ENCODE measurements at regions not wholly inside any gene's neighbourhood (a gene's known extent, or its start where the extent isn't known, plus 50 kb on each side); places are given as distances from the start of the nearest gene placed in this dataset.

GRCh38 chr16:52076332-52076731, 470.6 kb downstream of the TOX3 start:
- CTCF ChIA-PET = no interaction called here
- Histone ChIP-seq H3K27me3 (replicated peaks in 1 of 2; ENCODE audit: control insufficient read depth in 2 of 2, extremely low read depth in 1 of 2, insufficient read depth in 2 of 2, low read length in 1 of 2) (no peaks in the 10 kb centered on the region), H3K4me3 (ENCODE audit: control insufficient read depth in 1 of 2, extremely low read depth in 1 of 2, low read length in 1 of 2) (no peak overlapping the region), H3K4me1 (ENCODE audit: control insufficient read depth in 1 of 2, extremely low read depth in 1 of 2, insufficient read depth in 2 of 2, low read length in 2 of 2) (no peaks in the 10 kb centered on the region), H3K27ac (ENCODE audit: low read length) (no peak overlapping the region), H3K36me3 (ENCODE audit: control insufficient read depth in 2 of 2, extremely low read depth in 1 of 2, insufficient read depth in 1 of 2, low read length in 1 of 2) (no peaks in the 10 kb centered on the region), H3K9me3 (no peaks in the 10 kb centered on the region)
- no peaks in the 10 kb centered on the region for H3K4me1 Mint-ChIP-seq
- WGBS (ENCODE audit: insufficient coverage) = 83% methylated on average over 1 of the region's 6 CpGs
- ATAC-seq (replicated peaks in 1 of 4) (no peak), DNase-seq (no peak)
- no peak overlapping the region for H3K4me3 Mint-ChIP-seq
- peaks cover 2 to 14% (median 5%) of the 10 kb centered on the region in 3 donors for H3K9me3 Mint-ChIP-seq
- no peaks in the 10 kb centered on the region for H3K27me3 Mint-ChIP-seq
- H3K27ac Mint-ChIP-seq = no peak overlapping the region
- POLR2A ChIA-PET = interaction anchor here in 1 of 2 donors (0.6 kb wide), 1 partner anchor 43 kb away, joined by 4 read pairs; no protein-coding TSS in a partner anchor
- no peaks in the 10 kb centered on the region for H3K36me3 Mint-ChIP-seq

- CTCF ChIA-PET = no interaction called here
- Histone ChIP-seq H3K27ac (ENCODE audit: low read length) (no peak overlapping the region), H3K4me3 (ENCODE audit: control insufficient read depth in 1 of 2, extremely low read depth in 1 of 2, low read length in 1 of 2) (no peak overlapping the region), H3K27me3 (replicated peaks in 1 of 2; ENCODE audit: control insufficient read depth in 2 of 2, extremely low read depth in 1 of 2, insufficient read depth in 2 of 2, low read length in 1 of 2) (no peaks in the 10 kb centered on the region), H3K9me3 (no peaks in the 10 kb centered on the region), H3K36me3 (ENCODE audit: control insufficient read depth in 2 of 2, extremely low read depth in 1 of 2, insufficient read depth in 1 of 2, low read length in 1 of 2) (no peaks in the 10 kb centered on the region), H3K4me1 (ENCODE audit: control insufficient read depth in 1 of 2, extremely low read depth in 1 of 2, insufficient read depth in 2 of 2, low read length in 2 of 2) (no peaks in the 10 kb centered on the region)
- Mint-ChIP-seq H3K9me3 (peaks cover 2 to 14% (median 5%) of the 10 kb centered on the region in 3 donors), H3K4me1 (no peaks in the 10 kb centered on the region), H3K27ac (no peak overlapping the region), H3K36me3 (no peaks in the 10 kb centered on the region), H3K27me3 (no peaks in the 10 kb centered on the region), H3K4me3 (no peak overlapping the region)
- ATAC-seq (replicated peaks in 1 of 4) (no peak), DNase-seq (no peak)
- WGBS (ENCODE audit: insufficient coverage) = no CpG with 5 or more reads among the region's 3 CpGs
- POLR2A ChIA-PET = no interaction called here
Observed at GRCh38 chr16:52074133-52074532, 472.8 kb downstream of the TOX3 start.

- ChIA-PET CTCF (no interaction called here), POLR2A (no interaction called here)
- Mint-ChIP-seq H3K27me3 (no peaks in the 10 kb centered on the region), H3K4me1 (no peaks in the 10 kb centered on the region), H3K36me3 (no peaks in the 10 kb centered on the region), H3K9me3 (peaks cover 0 to 8% (median 3%) of the 10 kb centered on the region in 3 donors), H3K4me3 (no peak overlapping the region), H3K27ac (no peak overlapping the region)
- H3K4me1 ChIP-seq (ENCODE audit: control insufficient read depth in 1 of 2, extremely low read depth in 1 of 2, insufficient read depth in 2 of 2, low read length in 2 of 2) = no peaks in the 10 kb centered on the region
- H3K27me3 ChIP-seq (replicated peaks in 1 of 2; ENCODE audit: control insufficient read depth in 2 of 2, extremely low read depth in 1 of 2, insufficient read depth in 2 of 2, low read length in 1 of 2) = no peaks in the 10 kb centered on the region
- no peaks in the 10 kb centered on the region for H3K36me3 ChIP-seq (ENCODE audit: control insufficient read depth in 2 of 2, extremely low read depth in 1 of 2, insufficient read depth in 1 of 2, low read length in 1 of 2)
- ATAC-seq (replicated peaks in 1 of 4) (no peak), DNase-seq (no peak)
- no peaks in the 10 kb centered on the region for H3K9me3 ChIP-seq
- H3K4me3 ChIP-seq (ENCODE audit: control insufficient read depth in 1 of 2, extremely low read depth in 1 of 2, low read length in 1 of 2) = no peak overlapping the region
- no peak overlapping the region for H3K27ac ChIP-seq (ENCODE audit: low read length)
- WGBS (ENCODE audit: insufficient coverage) = no CpG with 5 or more reads among the region's 3 CpGs
Observed at GRCh38 chr16:52073024-52073423, 473.9 kb downstream of the TOX3 start.

- Mint-ChIP-seq H3K4me3 (no peak overlapping the region), H3K36me3 (no peaks in the 10 kb centered on the region), H3K27ac (no peak overlapping the region), H3K4me1 (no peaks in the 10 kb centered on the region), H3K9me3 (peaks cover 0 to 8% (median 7%) of the 10 kb centered on the region in 3 donors), H3K27me3 (no peaks in the 10 kb centered on the region)
- DNase-seq (no peak), ATAC-seq (replicated peaks in 1 of 4) (no peak)
- Histone ChIP-seq H3K9me3 (no peaks in the 10 kb centered on the region), H3K27me3 (replicated peaks in 1 of 2; ENCODE audit: control insufficient read depth in 2 of 2, extremely low read depth in 1 of 2, insufficient read depth in 2 of 2, low read length in 1 of 2) (no peaks in the 10 kb centered on the region), H3K27ac (ENCODE audit: low read length) (no peak overlapping the region), H3K36me3 (ENCODE audit: control insufficient read depth in 2 of 2, extremely low read depth in 1 of 2, insufficient read depth in 1 of 2, low read length in 1 of 2) (no peaks in the 10 kb centered on the region), H3K4me1 (ENCODE audit: control insufficient read depth in 1 of 2, extremely low read depth in 1 of 2, insufficient read depth in 2 of 2, low read length in 2 of 2) (no peaks in the 10 kb centered on the region), H3K4me3 (ENCODE audit: control insufficient read depth in 1 of 2, extremely low read depth in 1 of 2, low read length in 1 of 2) (no peak overlapping the region)
- POLR2A ChIA-PET = no interaction called here
- WGBS (ENCODE audit: insufficient coverage) = 60% methylated on average over 1 of the region's 4 CpGs
- CTCF ChIA-PET = no interaction called here
Observed at GRCh38 chr16:52071101-52071500, 475.8 kb downstream of the TOX3 start.

- Mint-ChIP-seq H3K4me1 (no peaks in the 10 kb centered on the region), H3K27ac (no peak overlapping the region), H3K9me3 (peaks cover 4 to 11% (median 4%) of the 10 kb centered on the region in 3 donors), H3K36me3 (no peaks in the 10 kb centered on the region), H3K4me3 (no peak overlapping the region), H3K27me3 (no peaks in the 10 kb centered on the region)
- H3K9me3 ChIP-seq = no peaks in the 10 kb centered on the region
- no peak overlapping the region for H3K4me3 ChIP-seq (ENCODE audit: control insufficient read depth in 1 of 2, extremely low read depth in 1 of 2, low read length in 1 of 2)
- DNase-seq = no peak
- CTCF ChIA-PET = no interaction called here
- POLR2A ChIA-PET = no interaction called here
- no peak overlapping the region for H3K27ac ChIP-seq (ENCODE audit: low read length)
- H3K27me3 ChIP-seq (replicated peaks in 1 of 2; ENCODE audit: control insufficient read depth in 2 of 2, extremely low read depth in 1 of 2, insufficient read depth in 2 of 2, low read length in 1 of 2) = no peaks in the 10 kb centered on the region
- H3K36me3 ChIP-seq (ENCODE audit: control insufficient read depth in 2 of 2, extremely low read depth in 1 of 2, insufficient read depth in 1 of 2, low read length in 1 of 2) = no peaks in the 10 kb centered on the region
- no peaks in the 10 kb centered on the region for H3K4me1 ChIP-seq (ENCODE audit: control insufficient read depth in 1 of 2, extremely low read depth in 1 of 2, insufficient read depth in 2 of 2, low read length in 2 of 2)
- no CpG with 5 or more reads among the region's 2 CpGs for WGBS (ENCODE audit: insufficient coverage)
- no peak for ATAC-seq (replicated peaks in 1 of 4)
Observed at GRCh38 chr16:52070341-52071057, 476.4 kb downstream of the TOX3 start.

GRCh38 chr16:52069866-52070265, 477.1 kb downstream of the TOX3 start:
- ChIA-PET CTCF (no interaction called here), POLR2A (no interaction called here)
- Histone ChIP-seq H3K27ac (ENCODE audit: low read length) (no peak overlapping the region), H3K36me3 (ENCODE audit: control insufficient read depth in 2 of 2, extremely low read depth in 1 of 2, insufficient read depth in 1 of 2, low read length in 1 of 2) (no peaks in the 10 kb centered on the region), H3K27me3 (replicated peaks in 1 of 2; ENCODE audit: control insufficient read depth in 2 of 2, extremely low read depth in 1 of 2, insufficient read depth in 2 of 2, low read length in 1 of 2) (no peaks in the 10 kb centered on the region), H3K9me3 (no peaks in the 10 kb centered on the region), H3K4me3 (ENCODE audit: control insufficient read depth in 1 of 2, extremely low read depth in 1 of 2, low read length in 1 of 2) (no peak overlapping the region), H3K4me1 (ENCODE audit: control insufficient read depth in 1 of 2, extremely low read depth in 1 of 2, insufficient read depth in 2 of 2, low read length in 2 of 2) (no peaks in the 10 kb centered on the region)
- DNase-seq (no peak), ATAC-seq (replicated peaks in 1 of 4) (no peak)
- H3K27ac Mint-ChIP-seq = no peak overlapping the region
- H3K4me3 Mint-ChIP-seq = no peak overlapping the region
- peaks cover 4 to 11% (median 6%) of the 10 kb centered on the region in 3 donors for H3K9me3 Mint-ChIP-seq
- no peaks in the 10 kb centered on the region for H3K36me3 Mint-ChIP-seq
- no peaks in the 10 kb centered on the region for H3K27me3 Mint-ChIP-seq
- no peaks in the 10 kb centered on the region for H3K4me1 Mint-ChIP-seq
- WGBS (ENCODE audit: insufficient coverage) = 25% methylated on average over 2 of the region's 3 CpGs
